Upper lobe of left lung (tissue), 4 donors: ENCODE measurements at regions not wholly inside any gene's neighbourhood (a gene's known extent, or its start where the extent isn't known, plus 50 kb on each side); places are given as distances from the start of the nearest gene placed in this dataset.

Source experiments
- POLR2A ChIP-seq, 4 donors: fragments of 450-650 bp; IDR thresholded peaks; one replicate each; pipeline ENCODE4 v1.5.1; 2016 to 2017; ENCODE audit warnings: antibody characterized with exemption in 4 of 4, mild to moderate bottlenecking in 2 of 4
- POLR2AphosphoS5 ChIP-seq, 2 donors: sonication (generic); formaldehyde crosslinking; IDR thresholded peaks; one replicate each; pipeline ENCODE4 v1.5.1; 2017; ENCODE audit warnings: antibody characterized with exemption in 2 of 2

DNA sequence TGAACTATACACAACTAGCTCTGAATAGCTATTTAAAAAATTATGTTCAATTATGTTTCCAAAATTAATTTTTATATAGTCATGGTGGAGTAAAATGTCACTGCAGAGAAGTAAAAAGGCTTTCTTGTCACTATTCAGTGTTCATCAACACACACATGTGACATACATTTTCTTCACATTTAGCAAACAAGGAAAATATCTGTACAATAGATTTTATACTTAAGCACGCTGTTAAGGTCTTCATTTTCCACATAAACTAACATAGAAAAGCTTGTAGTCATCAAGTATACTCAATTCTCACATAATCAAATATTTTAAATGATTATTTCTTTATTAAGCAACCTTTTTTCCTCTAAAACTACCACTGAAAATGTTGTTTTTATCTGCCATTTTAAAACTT lies 141.2 kb upstream of the DIO2 start:
- no peak for TF ChIP-seq POLR2AphosphoS5 (IDR thresholded peaks at IDR 0.05)
- no peak for TF ChIP-seq POLR2A (IDR thresholded peaks at IDR 0.05)
